Peyer's patch (tissue), 4 donors: ENCODE measurements at regions not wholly inside any gene's neighbourhood (a gene's known extent, or its start where the extent isn't known, plus 50 kb on each side); places are given as distances from the start of the nearest gene placed in this dataset.

Experiments
- DNase-seq, 3 donors: peaks; one replicate each; pipeline ENCODE4 v3.0.0-alpha.2; 2017 to 2019
- H3K27ac ChIP-seq, 4 donors: fragments of 200-600 bp; sonication (generic); one replicate each; pipeline ENCODE4 v1.5.1; 2016 to 2019
- H3K27me3 ChIP-seq, 2 donors: fragments of 200-600 bp; sonication (generic); one replicate each; pipeline ENCODE4 v1.5.1; 2019
- H3K36me3 ChIP-seq, 3 donors: fragments of 200-600 bp; sonication (generic); one replicate each; pipeline ENCODE4 v1.5.1; 2016 to 2019
- H3K4me1 ChIP-seq, 4 donors: fragments of 200-600 bp; sonication (generic); one replicate each; pipeline ENCODE4 v1.5.1; 2016 to 2019
- H3K4me3 ChIP-seq, 4 donors: fragments of 200-600 bp; sonication (generic); 1 replicate in 3 of 4; 2 replicates in 1 of 4; pipeline ENCODE4 v1.5.1; 2016 to 2019; ENCODE audit warnings: mild to moderate bottlenecking in 1 of 4
- H3K9me3 ChIP-seq, 4 donors: fragments of 200-600 bp; sonication (generic); one replicate each; pipeline ENCODE4 v1.5.1; 2016 to 2019; ENCODE audit warnings: mild to moderate bottlenecking in 1 of 4
- CTCF ChIP-seq, 6 experiments: fragments of 450-650 bp in 4 of 6; fragments of 200-600 bp in 2 of 6; sonication (generic) in 1 of 6; IDR thresholded peaks; one replicate each; pipeline ENCODE4 v1.5.1; 2017 to 2019; ENCODE audit warnings: antibody characterized with exemption in 6 of 6, mild to moderate bottlenecking in 3 of 6, moderate library complexity in 1 of 6
- POLR2A ChIP-seq, 2 donors: fragments of 450-650 bp; IDR thresholded peaks; one replicate each; pipeline ENCODE4 v1.5.1; 2017; ENCODE audit warnings: antibody characterized with exemption in 2 of 2, mild to moderate bottlenecking in 2 of 2, moderate library complexity in 2 of 2

GRCh38 chr13:73857106-73857505, 277.1 kb downstream of the KLF12 start:
- TF ChIP-seq POLR2A (IDR thresholded peaks at IDR 0.05) (no peak), CTCF (IDR thresholded peaks at IDR 0.05) (no peak)

GRCh38 chr13:73851104-73851503, 283.1 kb downstream of the KLF12 start:
- DNase-seq, result no peak
- no peak overlapping the region for H3K27ac ChIP-seq
- no peaks in the 10 kb centered on the region for H3K9me3 ChIP-seq
- TF ChIP-seq POLR2A (IDR thresholded peaks at IDR 0.05) (no peak), CTCF (IDR thresholded peaks at IDR 0.05) (no peak)
- H3K4me3 ChIP-seq, result no peak overlapping the region
- H3K36me3 ChIP-seq, result no peaks in the 10 kb centered on the region
- H3K27me3 ChIP-seq, result no peaks in the 10 kb centered on the region
- H3K4me1 ChIP-seq, result no peaks in the 10 kb centered on the region

More at GRCh38 chr13:73857106-73857505, 277.1 kb downstream of the KLF12 start:
- H3K4me1 ChIP-seq, result no peaks in the 10 kb centered on the region
- no peaks in the 10 kb centered on the region for H3K36me3 ChIP-seq
- H3K9me3 ChIP-seq, result no peaks in the 10 kb centered on the region
- no peak for DNase-seq
- H3K4me3 ChIP-seq, result no peak overlapping the region
- no peaks in the 10 kb centered on the region for H3K27me3 ChIP-seq
- no peak overlapping the region for H3K27ac ChIP-seq

GRCh38 chr13:73850104-73850873, 283.9 kb downstream of the KLF12 start:
- Histone ChIP-seq H3K4me1 (no peaks in the 10 kb centered on the region), H3K4me3 (no peak overlapping the region), H3K27me3 (no peaks in the 10 kb centered on the region), H3K9me3 (no peaks in the 10 kb centered on the region), H3K27ac (no peak overlapping the region), H3K36me3 (no peaks in the 10 kb centered on the region)
- TF ChIP-seq POLR2A (IDR thresholded peaks at IDR 0.05) (no peak), CTCF (IDR thresholded peaks at IDR 0.05) (no peak)
- DNase-seq, result no peak

DNA sequence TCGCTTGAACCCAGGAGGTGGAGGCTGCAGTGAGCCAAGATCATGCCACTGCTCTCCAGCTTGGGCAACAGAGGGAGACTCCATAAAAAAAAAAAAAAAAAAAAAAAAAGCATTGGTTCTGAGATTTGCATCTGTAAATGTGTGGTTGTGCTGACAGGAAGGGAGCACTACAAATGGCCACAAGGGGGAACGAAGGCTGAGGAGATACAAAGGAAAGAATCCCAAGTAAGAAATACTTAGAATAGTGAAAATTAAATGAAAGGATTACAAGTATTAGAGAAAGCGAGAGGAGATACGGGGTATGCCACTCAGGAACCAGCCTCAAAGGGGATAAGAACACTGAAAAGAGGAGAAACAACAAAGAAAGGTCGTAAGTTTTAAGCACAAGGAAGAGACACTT, 284.9 kb downstream of the KLF12 start:
- TF ChIP-seq CTCF (IDR thresholded peaks at IDR 0.05) (peak in 5 of 6 experiments; percentile 24 to 40 (median 31)), POLR2A (IDR thresholded peaks at IDR 0.05) (no peak)
- H3K9me3 ChIP-seq, result no peaks in the 10 kb centered on the region
- peak in 1 of 3 donors; percentile 49 for DNase-seq
- no peak overlapping the region for H3K27ac ChIP-seq
- H3K27me3 ChIP-seq, result no peaks in the 10 kb centered on the region
- H3K4me1 ChIP-seq, result no peaks in the 10 kb centered on the region
- no peak overlapping the region for H3K4me3 ChIP-seq
- H3K36me3 ChIP-seq, result no peaks in the 10 kb centered on the region

DNA sequence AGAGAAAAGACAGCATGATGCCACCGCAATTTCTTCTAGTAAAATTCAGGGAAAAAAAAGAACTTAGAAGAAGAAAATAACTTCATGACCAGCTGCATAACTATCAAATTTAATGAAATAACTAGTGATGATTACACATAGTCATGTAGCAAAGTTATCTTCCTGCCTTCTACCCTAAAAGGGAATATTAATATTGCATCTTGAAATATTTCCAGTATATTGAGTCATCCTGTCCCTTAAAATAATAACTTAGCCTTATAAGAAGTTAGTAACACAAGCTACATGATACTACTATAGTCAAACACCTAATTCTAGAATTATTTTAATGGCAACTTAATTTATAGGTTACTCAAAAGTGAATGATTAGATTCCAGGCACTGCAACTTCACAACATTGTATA, 289.2 kb downstream of the KLF12 start:
- Histone ChIP-seq H3K36me3 (no peaks in the 10 kb centered on the region), H3K4me3 (no peak overlapping the region), H3K4me1 (no peaks in the 10 kb centered on the region), H3K9me3 (no peaks in the 10 kb centered on the region), H3K27ac (no peak overlapping the region), H3K27me3 (no peaks in the 10 kb centered on the region)
- DNase-seq, result no peak
- no peak for TF ChIP-seq POLR2A (IDR thresholded peaks at IDR 0.05)
- no peak for TF ChIP-seq CTCF (IDR thresholded peaks at IDR 0.05)
